GM13976 (cell line): ENCODE measurements at regions not wholly inside any gene's neighbourhood (a gene's known extent, or its start where the extent isn't known, plus 50 kb on each side); places are given as distances from the start of the nearest gene placed in this dataset.

Experiments used
- DNase-seq: peaks from one replicate; pipeline ENCODE4 v3.0.0; 2012; ENCODE audit warnings: low spot score
- CTCF ChIP-seq: IDR thresholded peaks from 2 replicates; pipeline ENCODE4 v1.5.1; 2012; ENCODE audit warnings: borderline replicate concordance, mild to moderate bottlenecking; ENCODE audit not compliant: insufficient read depth; ENCODE audit errors: extremely low read depth, missing control alignments, control extremely low read depth
- in situ Hi-C: fragments of 300-500 bp; cut with MboI; formaldehyde crosslinking; loops from one replicate; pipeline ENCODE4 v1.12.0; 2022; ENCODE audit warnings: low sequenced_read_pairs, mixed read lengths, inconsistent platforms; ENCODE audit not compliant: unreplicated experiment

GRCh38 chr5:74138721-74139120 is 501.8 kb downstream of the ENC1 start:
- in situ Hi-C loops = no loop called here
- no peak for DNase-seq
- no peak for TF ChIP-seq CTCF

GRCh38 chr5:74136276-74136825 is 504.2 kb downstream of the ENC1 start:
- in situ Hi-C loops = no loop called here
- TF ChIP-seq CTCF = no peak
- no peak for DNase-seq

GRCh38 chr5:74135033-74135432 is 505.5 kb downstream of the ENC1 start:
- TF ChIP-seq CTCF = no peak
- in situ Hi-C loops = no loop called here
- no peak for DNase-seq

- in situ Hi-C loops = no loop called here
- no peak for TF ChIP-seq CTCF
- no peak for DNase-seq
Observed at GRCh38 chr5:74132485-74132884, 506.5 kb downstream of the ARHGEF28 start.

- in situ Hi-C loops = no loop called here
- no peak for TF ChIP-seq CTCF
- no peak for DNase-seq
Observed at GRCh38 chr5:74131250-74131649, 505.3 kb downstream of the ARHGEF28 start.

GRCh38 chr5:74130155-74130897 is 504.3 kb downstream of the ARHGEF28 start:
- in situ Hi-C loops = no loop called here

More at GRCh38 chr5:74130155-74130897, 504.3 kb downstream of the ARHGEF28 start:
- no peak for DNase-seq
- no peak for TF ChIP-seq CTCF
